ENCODE measurements at regions not wholly inside any gene's neighbourhood (a gene's known extent, or its start where the extent isn't known, plus 50 kb on each side); places are given as distances from the start of the nearest gene placed in this dataset.

DNA sequence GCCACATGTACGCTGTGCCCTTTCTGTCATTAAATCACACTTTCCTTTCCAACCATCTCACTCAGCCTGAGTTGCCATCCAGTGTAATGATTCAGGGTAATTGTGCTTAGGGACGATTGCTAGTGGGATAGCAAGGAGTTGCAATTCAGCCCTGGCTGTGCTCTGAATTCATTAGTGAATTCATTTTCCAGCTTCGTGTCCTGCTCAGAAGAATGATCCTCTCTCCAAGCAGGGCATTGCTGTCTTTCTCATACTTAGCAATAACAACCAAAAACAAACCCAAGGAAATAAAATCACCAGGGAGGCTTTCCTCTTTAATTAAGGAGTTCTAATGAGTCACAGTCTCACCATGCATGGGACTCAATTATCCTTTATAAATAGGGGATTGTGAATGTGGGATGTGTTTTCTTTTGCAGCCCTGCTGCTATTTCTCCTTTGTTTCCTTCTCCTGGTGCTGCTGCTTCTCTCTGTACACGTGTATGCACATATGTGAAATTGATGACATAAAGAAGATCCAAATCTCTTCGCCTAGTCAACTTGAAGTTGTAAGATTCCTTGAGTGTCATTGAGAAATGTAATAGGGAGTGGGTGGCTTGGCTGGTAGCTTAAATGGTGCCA, 167.0 kb downstream of the TSEN15 start:
- TF ChIP-seq, protein P1, sequence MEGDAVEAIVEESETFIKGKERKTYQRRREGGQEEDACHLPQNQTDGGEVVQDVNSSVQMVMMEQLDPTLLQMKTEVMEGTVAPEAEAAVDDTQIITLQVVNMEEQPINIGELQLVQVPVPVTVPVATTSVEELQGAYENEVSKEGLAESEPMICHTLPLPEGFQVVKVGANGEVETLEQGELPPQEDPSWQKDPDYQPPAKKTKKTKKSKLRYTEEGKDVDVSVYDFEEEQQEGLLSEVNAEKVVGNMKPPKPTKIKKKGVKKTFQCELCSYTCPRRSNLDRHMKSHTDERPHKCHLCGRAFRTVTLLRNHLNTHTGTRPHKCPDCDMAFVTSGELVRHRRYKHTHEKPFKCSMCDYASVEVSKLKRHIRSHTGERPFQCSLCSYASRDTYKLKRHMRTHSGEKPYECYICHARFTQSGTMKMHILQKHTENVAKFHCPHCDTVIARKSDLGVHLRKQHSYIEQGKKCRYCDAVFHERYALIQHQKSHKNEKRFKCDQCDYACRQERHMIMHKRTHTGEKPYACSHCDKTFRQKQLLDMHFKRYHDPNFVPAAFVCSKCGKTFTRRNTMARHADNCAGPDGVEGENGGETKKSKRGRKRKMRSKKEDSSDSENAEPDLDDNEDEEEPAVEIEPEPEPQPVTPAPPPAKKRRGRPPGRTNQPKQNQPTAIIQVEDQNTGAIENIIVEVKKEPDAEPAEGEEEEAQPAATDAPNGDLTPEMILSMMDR (IDR thresholded peaks at IDR 0.05): no peak
- ATAC-seq (no peak), DNase-seq (no peak)
- peaks cover 8% of the 10 kb centered on the region for H3K4me1 ChIP-seq
- no peaks in the 10 kb centered on the region for H3K9me3 ChIP-seq
- H3K4me3 ChIP-seq: no peak overlapping the region
- no peaks in the 10 kb centered on the region for H3K36me3 ChIP-seq
- intact Hi-C loops (cut with DNase I): no loop called here
- H3K27me3 ChIP-seq (ENCODE audit: low read depth): no peaks in the 10 kb centered on the region
- no peak overlapping the region for H3K27ac ChIP-seq

DNA sequence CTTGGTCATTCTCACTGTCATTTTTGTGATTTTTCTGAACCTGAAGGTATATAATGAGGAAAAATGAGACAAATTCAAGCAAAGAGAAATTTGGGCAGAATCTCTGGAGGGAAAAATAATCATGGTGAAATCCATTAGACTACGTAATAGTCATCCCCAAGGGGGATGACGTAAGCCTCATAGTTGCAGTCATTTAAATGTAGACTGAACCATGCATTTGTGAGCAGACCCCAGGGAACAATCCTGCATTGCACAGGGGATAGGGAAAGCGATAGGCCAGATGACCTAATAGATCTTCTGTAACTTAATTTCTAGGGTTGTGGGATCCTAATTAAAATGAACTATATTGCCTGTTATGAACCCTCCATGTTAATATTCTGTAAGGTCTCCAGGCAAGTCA, 167.4 kb upstream of the C1orf21 start:
- H3K4me3 ChIP-seq: no peak overlapping the region
- no peak overlapping the region for H3K27ac ChIP-seq
- TF ChIP-seq, protein P1 (IDR thresholded peaks at IDR 0.05): no peak
- DNase-seq: no peak
- no peaks in the 10 kb centered on the region for H3K27me3 ChIP-seq (ENCODE audit: low read depth)
- no peaks in the 10 kb centered on the region for H3K9me3 ChIP-seq
- intact Hi-C loops (cut with DNase I): no loop called here
- H3K36me3 ChIP-seq: no peaks in the 10 kb centered on the region
- no peak for ATAC-seq
- H3K4me1 ChIP-seq: peaks cover 8% of the 10 kb centered on the region

DNA sequence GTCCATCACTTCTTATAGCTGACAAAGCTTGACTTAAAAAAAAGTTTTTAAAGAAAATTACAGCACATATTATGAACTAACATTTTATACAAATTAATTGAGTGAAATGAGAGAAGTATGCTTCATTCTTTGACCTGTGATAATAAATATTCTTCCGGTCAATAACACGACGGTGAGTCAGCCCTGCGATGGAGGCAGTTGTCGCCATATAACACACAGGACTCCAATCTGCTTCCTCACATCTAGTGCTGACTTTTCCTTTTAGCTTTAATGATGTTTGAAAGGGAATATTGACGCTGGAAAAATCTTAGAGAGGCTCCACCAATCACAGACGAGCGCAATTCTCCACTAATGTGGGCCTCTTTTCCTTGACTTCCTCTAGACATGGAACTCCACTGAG, 166.9 kb upstream of the C1orf21 start:
- ATAC-seq (no peak), DNase-seq (no peak)
- intact Hi-C loops (cut with DNase I): loop anchor here (5.0 kb wide), 1 partner anchor 143 kb away; no protein-coding TSS in a partner anchor
- Histone ChIP-seq H3K4me1 (peaks cover 4% of the 10 kb centered on the region), H3K4me3 (no peak overlapping the region), H3K27ac (no peak overlapping the region), H3K27me3 (ENCODE audit: low read depth) (no peaks in the 10 kb centered on the region), H3K36me3 (no peaks in the 10 kb centered on the region), H3K9me3 (no peaks in the 10 kb centered on the region)
- TF ChIP-seq, protein P1 (IDR thresholded peaks at IDR 0.05): no peak

DNA sequence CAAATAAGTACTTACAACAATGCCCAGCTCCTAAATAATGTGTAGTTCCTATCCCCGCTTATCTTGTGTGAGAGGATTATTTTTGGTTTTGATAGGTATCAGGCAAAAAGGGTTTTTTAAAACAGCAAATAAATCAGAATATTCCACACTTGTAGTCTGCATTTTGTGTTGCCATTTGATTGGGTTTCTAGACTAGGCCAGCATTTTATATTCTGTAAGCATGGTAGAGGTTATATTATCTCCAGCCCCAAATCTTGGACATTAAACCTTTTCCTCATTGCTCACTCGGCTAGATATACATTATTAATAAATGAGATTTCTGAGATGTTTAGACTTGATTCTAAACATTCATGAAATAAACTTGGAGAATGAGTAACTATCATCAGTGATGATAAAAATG, 165.7 kb upstream of the C1orf21 start:
- TF ChIP-seq, protein P1 (IDR thresholded peaks at IDR 0.05): no peak
- Histone ChIP-seq H3K27me3 (ENCODE audit: low read depth) (no peaks in the 10 kb centered on the region), H3K27ac (no peak overlapping the region), H3K36me3 (no peaks in the 10 kb centered on the region), H3K9me3 (no peaks in the 10 kb centered on the region), H3K4me3 (no peak overlapping the region), H3K4me1 (no peaks in the 10 kb centered on the region)
- intact Hi-C loops (cut with DNase I): loop anchor here (5.0 kb wide), 1 partner anchor 144 kb away; no protein-coding TSS in a partner anchor
- DNase-seq: no peak
- no peak for ATAC-seq

DNA sequence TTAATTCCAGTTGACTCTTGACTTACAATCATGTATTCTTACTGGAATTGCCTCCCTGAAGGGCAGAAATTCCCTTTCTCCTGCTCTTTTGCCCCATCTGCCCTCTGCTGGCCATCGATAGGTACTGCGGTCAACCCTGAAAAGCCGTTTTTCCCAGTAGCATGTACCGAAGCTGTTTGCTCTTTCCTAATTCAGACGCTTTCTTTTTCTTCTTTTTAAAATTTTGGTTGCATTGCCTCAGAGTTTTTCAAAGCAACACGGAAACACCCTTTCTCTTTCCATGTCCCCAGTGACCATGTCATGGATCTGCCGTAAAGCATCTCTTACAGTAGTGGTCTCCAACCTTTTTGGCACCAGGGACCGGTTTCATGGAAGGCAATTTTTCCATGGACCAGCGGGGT, 164.2 kb upstream of the C1orf21 start:
- intact Hi-C loops (cut with DNase I): loop anchor here (5.0 kb wide), 1 partner anchor 145 kb away; no protein-coding TSS in a partner anchor
- peak; percentile 82 to 85 for ATAC-seq
- TF ChIP-seq, protein P1 (IDR thresholded peaks at IDR 0.05): peak; percentile 96

More for the DNA sequence above, 164.2 kb upstream of the C1orf21 start:
- Histone ChIP-seq H3K27ac (no peak overlapping the region), H3K9me3 (no peaks in the 10 kb centered on the region), H3K27me3 (ENCODE audit: low read depth) (no peaks in the 10 kb centered on the region), H3K4me3 (no peak overlapping the region), H3K4me1 (no peaks in the 10 kb centered on the region), H3K36me3 (no peaks in the 10 kb centered on the region)
- no peak for DNase-seq
